Endothelial cell of hepatic sinusoid (primary cell): ENCODE measurements at regions not wholly inside any gene's neighbourhood (a gene's known extent, or its start where the extent isn't known, plus 50 kb on each side); places are given as distances from the start of the nearest gene placed in this dataset.

Source experiments
- in situ Hi-C: cut with HindIII; loops from 2 replicates; pipeline ENCODE4 v1.10.0; 2017; ENCODE audit warnings: low sequenced_read_pairs

GRCh38 chr6:9540534-9541126, 874.2 kb downstream of the TFAP2A start:
- in situ Hi-C loops, result no loop called here

- in situ Hi-C loops, result no loop called here
These were observed 874.7 kb downstream of the TFAP2A start for GRCh38 chr6:9540126-9540525.

- in situ Hi-C loops, result no loop called here
These were observed 875.6 kb downstream of the TFAP2A start for GRCh38 chr6:9539231-9539755.

- in situ Hi-C loops, result no loop called here
These were observed 877.5 kb downstream of the TFAP2A start for GRCh38 chr6:9537381-9537780.

GRCh38 chr6:9535106-9535505, 879.8 kb downstream of the TFAP2A start:
- in situ Hi-C loops, result no loop called here

- in situ Hi-C loops, result no loop called here
These were observed 882.0 kb downstream of the TFAP2A start for GRCh38 chr6:9532621-9533557.

- in situ Hi-C loops, result no loop called here
These were observed 887.1 kb downstream of the TFAP2A start for GRCh38 chr6:9527679-9528286.

- in situ Hi-C loops, result no loop called here
These were observed 891.4 kb downstream of the TFAP2A start for GRCh38 chr6:9523462-9523861.

GRCh38 chr6:9522101-9522500, 892.8 kb downstream of the TFAP2A start:
- in situ Hi-C loops, result no loop called here

- in situ Hi-C loops, result no loop called here
These were observed 893.7 kb downstream of the TFAP2A start for GRCh38 chr6:9521152-9521530.

GRCh38 chr6:9520417-9521151, 894.3 kb downstream of the TFAP2A start:
- in situ Hi-C loops, result no loop called here

- in situ Hi-C loops, result no loop called here
These were observed 896.4 kb downstream of the TFAP2A start for GRCh38 chr6:9518431-9518830.

GRCh38 chr6:9517806-9518205, 897.1 kb downstream of the TFAP2A start:
- in situ Hi-C loops, result no loop called here

GRCh38 chr6:9515633-9516606, 899.0 kb downstream of the TFAP2A start:
- in situ Hi-C loops, result no loop called here

GRCh38 chr6:9514146-9514545, 900.7 kb downstream of the TFAP2A start:
- in situ Hi-C loops, result no loop called here

- in situ Hi-C loops, result no loop called here
These were observed 903.7 kb downstream of the TFAP2A start for GRCh38 chr6:9511157-9511556.

GRCh38 chr6:9507136-9507895, 907.6 kb downstream of the TFAP2A start:
- in situ Hi-C loops, result no loop called here

- in situ Hi-C loops, result no loop called here
These were observed 910.7 kb downstream of the TFAP2A start for GRCh38 chr6:9504191-9504590.

GRCh38 chr6:9503111-9503761, 911.6 kb downstream of the TFAP2A start:
- in situ Hi-C loops, result no loop called here
